ENCODE measurements at regions not wholly inside any gene's neighbourhood (a gene's known extent, or its start where the extent isn't known, plus 50 kb on each side); places are given as distances from the start of the nearest gene placed in this dataset.

DNA sequence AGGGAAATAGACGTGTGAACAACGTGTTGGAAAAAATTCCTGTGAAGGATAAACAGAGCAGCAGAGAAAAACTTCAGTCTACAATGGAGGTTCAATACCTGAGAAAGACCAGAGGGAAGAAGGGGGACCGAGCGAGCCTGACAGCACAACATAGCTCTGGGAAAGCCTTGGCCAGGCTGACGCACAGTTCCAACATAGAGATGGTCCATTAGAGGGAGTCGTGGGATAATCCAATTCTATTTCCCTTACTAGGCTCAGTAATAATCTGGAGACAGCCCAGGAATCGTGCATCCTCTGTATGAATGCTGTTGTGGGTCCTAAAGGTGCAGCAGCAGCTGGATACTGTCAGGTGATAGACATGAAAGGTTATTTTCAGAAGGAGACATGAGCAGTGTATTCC lies 370.8 kb upstream of the BTBD3 start:
- TF ChIP-seq FOSL1 (IDR thresholded peaks at IDR 0.05; ENCODE audit: insufficient read depth, low read depth, low read length), result no peak
- TF ChIP-seq SP1 (IDR thresholded peaks at IDR 0.05; ENCODE audit: low read depth, low read length), result no peak
- no peak for TF ChIP-seq POLR2A (IDR thresholded peaks at IDR 0.05; ENCODE audit: control extremely low read depth in 1 of 2, low read depth in 2 of 2, low read length in 2 of 2)
- TF ChIP-seq CTCF (IDR thresholded peaks at IDR 0.05; ENCODE audit: control extremely low read depth in 1 of 3, insufficient read depth in 1 of 3, low read depth in 1 of 3, low read length in 3 of 3), result no peak
- TF ChIP-seq RAD21 (IDR thresholded peaks at IDR 0.05 in 1 of 2, conservative IDR thresholded peaks at IDR 0.05 in 1 of 2; ENCODE audit: low read depth in 2 of 2, low read length in 2 of 2), result peak in 1 of 2 experiments; percentile 24; a peak in 1 of 4 replicates
- TF ChIP-seq POLR2AphosphoS5 (IDR thresholded peaks at IDR 0.05; ENCODE audit: low read depth, low read length), result no peak
- TF ChIP-seq ASH2L (IDR thresholded peaks at IDR 0.05; ENCODE audit: low read length), result no peak
- TF ChIP-seq CBX5 (IDR thresholded peaks at IDR 0.05; ENCODE audit: low read depth, low read length), result no peak
- no peak for TF ChIP-seq TAF1 (IDR thresholded peaks at IDR 0.05; ENCODE audit: low read depth, low read length)
- TF ChIP-seq CHD2 (IDR thresholded peaks at IDR 0.05; ENCODE audit: low read length), result no peak
- TF ChIP-seq, protein P1, sequence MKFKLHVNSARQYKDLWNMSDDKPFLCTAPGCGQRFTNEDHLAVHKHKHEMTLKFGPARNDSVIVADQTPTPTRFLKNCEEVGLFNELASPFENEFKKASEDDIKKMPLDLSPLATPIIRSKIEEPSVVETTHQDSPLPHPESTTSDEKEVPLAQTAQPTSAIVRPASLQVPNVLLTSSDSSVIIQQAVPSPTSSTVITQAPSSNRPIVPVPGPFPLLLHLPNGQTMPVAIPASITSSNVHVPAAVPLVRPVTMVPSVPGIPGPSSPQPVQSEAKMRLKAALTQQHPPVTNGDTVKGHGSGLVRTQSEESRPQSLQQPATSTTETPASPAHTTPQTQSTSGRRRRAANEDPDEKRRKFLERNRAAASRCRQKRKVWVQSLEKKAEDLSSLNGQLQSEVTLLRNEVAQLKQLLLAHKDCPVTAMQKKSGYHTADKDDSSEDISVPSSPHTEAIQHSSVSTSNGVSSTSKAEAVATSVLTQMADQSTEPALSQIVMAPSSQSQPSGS (IDR thresholded peaks at IDR 0.05; ENCODE audit: low read length), result no peak
- TF ChIP-seq TEAD4 (IDR thresholded peaks at IDR 0.05; ENCODE audit: low read depth, low read length), result no peak
- TF ChIP-seq MAX (IDR thresholded peaks at IDR 0.05), result no peak

All from H1 (cell line).